H1 (cell line): ENCODE measurements at regions not wholly inside any gene's neighbourhood (a gene's known extent, or its start where the extent isn't known, plus 50 kb on each side); places are given as distances from the start of the nearest gene placed in this dataset.

Source experiments
- BRCA1 ChIP-seq: IDR thresholded peaks from 2 replicates; pipeline ENCODE4 v1.6.1; 2012; ENCODE audit warnings: low read depth, low read length, improper control_type of control experiment
- POLR2AphosphoS5 ChIP-seq: IDR thresholded peaks from 2 replicates; pipeline ENCODE4 v1.6.1; 2011; ENCODE audit warnings: low read depth, low read length
- SRF ChIP-seq: IDR thresholded peaks from 2 replicates; pipeline ENCODE4 v1.6.1; 2011; ENCODE audit warnings: mild to moderate bottlenecking, low read depth, low read length, moderate library complexity
- TBP ChIP-seq: IDR thresholded peaks from 2 replicates; pipeline ENCODE4 v1.6.1; 2011; ENCODE audit warnings: low read depth, low read length, improper control_type of control experiment
- TF ChIP-seq, protein P1 (sequence below), 3 experiments: IDR thresholded peaks; 1 replicate in 2 of 3; 2 replicates in 1 of 3; pipeline versions ENCODE4 v1.5.1 to v1.6.1; 2011; ENCODE audit warnings: low read length in 3 of 3, mild to moderate bottlenecking in 3 of 3, inconsistent platforms in 2 of 3, low read depth in 1 of 3, moderate library complexity in 1 of 3; ENCODE audit not compliant: insufficient read depth in 1 of 3; ENCODE audit errors: control extremely low read depth in 1 of 3

DNA sequence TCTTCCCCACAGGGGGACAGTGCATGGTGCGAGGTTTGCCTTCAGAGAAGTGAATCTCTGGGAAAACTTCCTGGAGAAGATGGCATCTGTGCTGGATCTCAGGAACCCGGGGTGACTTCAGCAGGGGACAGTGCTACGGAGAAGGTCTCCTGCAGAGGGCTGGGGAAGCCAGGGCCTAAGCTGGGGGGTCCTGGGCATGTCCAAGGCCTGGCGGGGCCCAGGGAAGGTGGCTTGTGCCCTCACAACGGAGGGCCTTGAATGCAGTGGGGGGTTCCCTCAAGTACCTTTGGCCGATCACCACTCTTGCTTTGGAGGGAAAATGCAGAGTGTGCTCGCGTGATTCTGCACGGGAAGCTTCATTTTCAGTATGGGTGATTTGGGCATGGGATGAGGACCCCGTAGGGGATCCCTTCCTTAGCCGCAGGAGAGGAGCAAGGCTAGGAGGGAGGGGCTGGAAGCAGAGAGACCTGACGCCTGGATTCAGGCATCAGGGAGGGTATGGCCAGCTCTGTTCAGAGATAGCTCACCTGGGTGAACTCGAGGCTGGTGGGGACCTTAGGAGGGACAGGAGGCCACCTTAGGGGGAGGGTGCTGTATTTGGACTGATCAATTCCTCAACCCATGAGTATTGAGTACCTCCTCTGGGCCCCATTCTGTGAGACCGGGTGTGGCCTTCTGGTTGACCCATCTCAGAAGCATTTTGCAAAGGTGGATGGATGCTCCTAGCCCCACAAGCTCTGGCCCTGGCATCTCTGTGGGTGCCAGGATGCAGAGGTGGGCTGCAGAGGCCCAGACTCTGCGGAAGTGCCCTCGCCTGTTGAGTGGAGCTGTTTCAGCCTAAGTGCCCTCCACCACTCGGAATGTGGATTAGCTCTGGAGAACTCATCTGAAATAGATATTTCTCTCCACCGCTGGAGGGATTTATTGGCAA, 529.4 kb downstream of the TBC1D22A start:
- TF ChIP-seq, protein P1, sequence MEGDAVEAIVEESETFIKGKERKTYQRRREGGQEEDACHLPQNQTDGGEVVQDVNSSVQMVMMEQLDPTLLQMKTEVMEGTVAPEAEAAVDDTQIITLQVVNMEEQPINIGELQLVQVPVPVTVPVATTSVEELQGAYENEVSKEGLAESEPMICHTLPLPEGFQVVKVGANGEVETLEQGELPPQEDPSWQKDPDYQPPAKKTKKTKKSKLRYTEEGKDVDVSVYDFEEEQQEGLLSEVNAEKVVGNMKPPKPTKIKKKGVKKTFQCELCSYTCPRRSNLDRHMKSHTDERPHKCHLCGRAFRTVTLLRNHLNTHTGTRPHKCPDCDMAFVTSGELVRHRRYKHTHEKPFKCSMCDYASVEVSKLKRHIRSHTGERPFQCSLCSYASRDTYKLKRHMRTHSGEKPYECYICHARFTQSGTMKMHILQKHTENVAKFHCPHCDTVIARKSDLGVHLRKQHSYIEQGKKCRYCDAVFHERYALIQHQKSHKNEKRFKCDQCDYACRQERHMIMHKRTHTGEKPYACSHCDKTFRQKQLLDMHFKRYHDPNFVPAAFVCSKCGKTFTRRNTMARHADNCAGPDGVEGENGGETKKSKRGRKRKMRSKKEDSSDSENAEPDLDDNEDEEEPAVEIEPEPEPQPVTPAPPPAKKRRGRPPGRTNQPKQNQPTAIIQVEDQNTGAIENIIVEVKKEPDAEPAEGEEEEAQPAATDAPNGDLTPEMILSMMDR (IDR thresholded peaks at IDR 0.05; ENCODE audit: control extremely low read depth in 1 of 3, insufficient read depth in 1 of 3, low read depth in 1 of 3, low read length in 3 of 3): no peak
- TF ChIP-seq POLR2AphosphoS5 (no peak), TBP (no peak), BRCA1 (no peak), SRF (no peak)
